ENCODE measurements at regions not wholly inside any gene's neighbourhood (a gene's known extent, or its start where the extent isn't known, plus 50 kb on each side); places are given as distances from the start of the nearest gene placed in this dataset.

DNA sequence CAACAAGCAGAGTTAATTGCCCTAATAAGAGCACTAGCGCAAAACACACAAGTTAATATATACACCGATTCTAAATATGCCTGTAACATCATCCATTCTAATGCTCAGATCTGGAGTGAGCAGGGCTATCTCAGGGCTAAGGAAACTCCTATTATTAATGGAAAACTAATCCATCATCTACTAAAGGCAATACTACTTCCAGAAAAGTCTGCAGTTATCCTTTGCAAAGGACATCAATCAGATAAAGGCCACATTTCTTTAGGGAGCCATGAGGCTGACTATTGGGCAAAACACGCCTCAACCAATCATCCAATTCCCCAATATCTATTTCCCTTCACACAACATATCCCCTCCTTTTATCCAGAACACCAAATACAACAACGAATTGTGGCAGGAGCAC lies 1032.3 kb upstream of the NUDT12 start:
- Histone ChIP-seq H4K20me1 (ENCODE audit: insufficient read depth, low read length) (no peaks in the 10 kb centered on the region), H3K79me2 (ENCODE audit: insufficient read depth, low read length) (no peaks in the 10 kb centered on the region), H3K9me2 (ENCODE audit: low read depth, low read length) (no peaks in the 10 kb centered on the region), H3F3A (ENCODE audit: insufficient read depth, low read length) (no peaks in the 10 kb centered on the region), H3K4me1 (ENCODE audit: insufficient read depth, low read length, severe bottlenecking) (no peaks in the 10 kb centered on the region), H3K36me3 (ENCODE audit: insufficient read depth, low read length) (no peaks in the 10 kb centered on the region), H3K27ac (ENCODE audit: low read depth, low read length, poor library complexity, severe bottlenecking) (no peak overlapping the region), H2AFZ (ENCODE audit: low read length) (no peak overlapping the region), H3K9ac (ENCODE audit: low read length) (no peak overlapping the region), H3K4me3 (ENCODE audit: low read depth, low read length, poor library complexity, severe bottlenecking) (no peak overlapping the region), H3K9me3 (ENCODE audit: low read length) (no peaks in the 10 kb centered on the region), H3K27me3 (ENCODE audit: insufficient read depth, low read length) (no peaks in the 10 kb centered on the region), H3K4me2 (ENCODE audit: low read length) (no peak overlapping the region)
- TF ChIP-seq EZH2 (IDR thresholded peaks at IDR 0.05; ENCODE audit: borderline replicate concordance, low read length) (no peak), CTCF (IDR thresholded peaks at IDR 0.05; ENCODE audit: low read length) (no peak)

- no peaks in the 10 kb centered on the region for H4K20me1 ChIP-seq (ENCODE audit: insufficient read depth, low read length)
- no peaks in the 10 kb centered on the region for H3K79me2 ChIP-seq (ENCODE audit: insufficient read depth, low read length)
- no peaks in the 10 kb centered on the region for H3K4me1 ChIP-seq (ENCODE audit: insufficient read depth, low read length, severe bottlenecking)
- no peaks in the 10 kb centered on the region for H3F3A ChIP-seq (ENCODE audit: insufficient read depth, low read length)
- no peak overlapping the region for H3K4me2 ChIP-seq (ENCODE audit: low read length)
- no peak overlapping the region for H3K4me3 ChIP-seq (ENCODE audit: low read depth, low read length, poor library complexity, severe bottlenecking)
- TF ChIP-seq EZH2 (IDR thresholded peaks at IDR 0.05; ENCODE audit: borderline replicate concordance, low read length), result no peak
- TF ChIP-seq CTCF (IDR thresholded peaks at IDR 0.05; ENCODE audit: low read length), result no peak
- no peak overlapping the region for H3K27ac ChIP-seq (ENCODE audit: low read depth, low read length, poor library complexity, severe bottlenecking)
- no peaks in the 10 kb centered on the region for H3K9me2 ChIP-seq (ENCODE audit: low read depth, low read length)
- H2AFZ ChIP-seq (ENCODE audit: low read length), result no peak overlapping the region
- H3K36me3 ChIP-seq (ENCODE audit: insufficient read depth, low read length), result no peaks in the 10 kb centered on the region
- no peaks in the 10 kb centered on the region for H3K27me3 ChIP-seq (ENCODE audit: insufficient read depth, low read length)
- no peak overlapping the region for H3K9ac ChIP-seq (ENCODE audit: low read length)
- no peaks in the 10 kb centered on the region for H3K9me3 ChIP-seq (ENCODE audit: low read length)
Measured at GRCh38 chr5:104576677-104577076, 1014.1 kb upstream of the NUDT12 start.

- Histone ChIP-seq H3K79me2 (ENCODE audit: insufficient read depth, low read length) (no peaks in the 10 kb centered on the region), H3F3A (ENCODE audit: insufficient read depth, low read length) (no peaks in the 10 kb centered on the region), H3K36me3 (ENCODE audit: insufficient read depth, low read length) (no peaks in the 10 kb centered on the region), H3K9ac (ENCODE audit: low read length) (no peak overlapping the region), H3K4me3 (ENCODE audit: low read depth, low read length, poor library complexity, severe bottlenecking) (no peak overlapping the region), H3K9me2 (ENCODE audit: low read depth, low read length) (no peaks in the 10 kb centered on the region), H3K27ac (ENCODE audit: low read depth, low read length, poor library complexity, severe bottlenecking) (no peak overlapping the region), H2AFZ (ENCODE audit: low read length) (no peak overlapping the region), H3K4me2 (ENCODE audit: low read length) (no peak overlapping the region), H4K20me1 (ENCODE audit: insufficient read depth, low read length) (no peaks in the 10 kb centered on the region), H3K4me1 (ENCODE audit: insufficient read depth, low read length, severe bottlenecking) (no peaks in the 10 kb centered on the region), H3K27me3 (ENCODE audit: insufficient read depth, low read length) (no peaks in the 10 kb centered on the region), H3K9me3 (ENCODE audit: low read length) (no peaks in the 10 kb centered on the region)
- TF ChIP-seq EZH2 (IDR thresholded peaks at IDR 0.05; ENCODE audit: borderline replicate concordance, low read length), result no peak
- TF ChIP-seq CTCF (IDR thresholded peaks at IDR 0.05; ENCODE audit: low read length), result no peak
Measured at GRCh38 chr5:104573949-104574709, 1011.5 kb upstream of the NUDT12 start.
